Astrocyte of the spinal cord (primary cell): ENCODE measurements at regions not wholly inside any gene's neighbourhood (a gene's known extent, or its start where the extent isn't known, plus 50 kb on each side); places are given as distances from the start of the nearest gene placed in this dataset.
"Not testable (repeated sequence)": the region's sequence is repeated elsewhere in the genome, so short reads cannot be mapped to it uniquely, and the experiment has no call there.

Source experiments
- DNase-seq: peaks from one replicate; pipeline ENCODE4 v3.0.0; 2011; ENCODE audit warnings: low read depth, low spot score
- H3K4me3 ChIP-seq: 2 replicates; pipeline ENCODE4 v1.5.1; 2011; ENCODE audit warnings: low read depth, mild to moderate bottlenecking, low read length, moderate library complexity
- CTCF ChIP-seq: IDR thresholded peaks from 2 replicates; pipeline ENCODE4 v1.5.1; 2012; ENCODE audit warnings: low read depth, mild to moderate bottlenecking, low read length, inconsistent platforms
- in situ Hi-C: cut with HindIII; loops from 2 replicates; pipeline ENCODE4 v1.10.0; 2017; ENCODE audit warnings: low sequenced_read_pairs

- no peak for DNase-seq
- in situ Hi-C loops: no loop called here
These were observed 109.6 kb upstream of the NGF start for GRCh38 chr1:115447672-115448071.

GRCh38 chr1:115445090-115445489 is 107.0 kb upstream of the NGF start:
- in situ Hi-C loops: no loop called here
- no peak overlapping the region for H3K4me3 ChIP-seq
- no peak for TF ChIP-seq CTCF
- DNase-seq: no peak

More at GRCh38 chr1:115447672-115448071, 109.6 kb upstream of the NGF start:
- H3K4me3 ChIP-seq: no peak overlapping the region
- no peak for TF ChIP-seq CTCF

GRCh38 chr1:115440733-115441132 is 102.7 kb upstream of the NGF start:
- H3K4me3 ChIP-seq: no peak overlapping the region
- in situ Hi-C loops: no loop called here
- TF ChIP-seq CTCF: no peak
- no peak for DNase-seq

GRCh38 chr1:115439520-115439919 is 101.5 kb upstream of the NGF start:
- DNase-seq, in situ Hi-C loops, H3K4me3 ChIP-seq: not testable (repeated sequence)

GRCh38 chr1:115437196-115437595 is 99.1 kb upstream of the NGF start:
- no peak for DNase-seq
- H3K4me3 ChIP-seq: no peak overlapping the region
- in situ Hi-C loops: no loop called here
- TF ChIP-seq CTCF: no peak

GRCh38 chr1:115436596-115436995 is 98.5 kb upstream of the NGF start:
- DNase-seq: no peak
- in situ Hi-C loops: no loop called here
- no peak overlapping the region for H3K4me3 ChIP-seq

GRCh38 chr1:115433483-115433882 is 95.4 kb upstream of the NGF start:
- H3K4me3 ChIP-seq: no peak overlapping the region
- in situ Hi-C loops: no loop called here
- no peak for DNase-seq
- no peak for TF ChIP-seq CTCF

More at GRCh38 chr1:115436596-115436995, 98.5 kb upstream of the NGF start:
- no peak for TF ChIP-seq CTCF
